Urothelium cell line (cell line): ENCODE measurements at regions not wholly inside any gene's neighbourhood (a gene's known extent, or its start where the extent isn't known, plus 50 kb on each side); places are given as distances from the start of the nearest gene placed in this dataset.

Experiments used
- DNase-seq: peaks from one replicate; pipeline ENCODE4 v3.0.0; 2011; ENCODE audit warnings: low spot score, mixed read lengths
- FAIRE-seq: peaks from 2 replicates; lab custom pipeline; 2011; peaks lifted over from hg19 to GRCh38; lab: Jason Lieb, UNC

GRCh38 chr1:198472997-198473396 is 67.5 kb downstream of the ATP6V1G3 start:
- DNase-seq = no peak
- no peak for FAIRE-seq

GRCh38 chr1:198472119-198472518 is 68.4 kb downstream of the ATP6V1G3 start:
- no peak for FAIRE-seq
- no peak for DNase-seq

GRCh38 chr1:198467907-198468306 is 72.6 kb downstream of the ATP6V1G3 start:
- FAIRE-seq = no peak

GRCh38 chr1:198467342-198467741 is 73.1 kb downstream of the ATP6V1G3 start:
- DNase-seq (no peak), FAIRE-seq (no peak)

More at GRCh38 chr1:198467907-198468306, 72.6 kb downstream of the ATP6V1G3 start:
- no peak for DNase-seq

GRCh38 chr1:198465201-198466144 is 75.0 kb downstream of the ATP6V1G3 start:
- DNase-seq (peak; percentile 23), FAIRE-seq (no peak)

GRCh38 chr1:198463709-198464108 is 76.8 kb downstream of the ATP6V1G3 start:
- no peak for FAIRE-seq
- DNase-seq = no peak

GRCh38 chr1:198462365-198463019 is 78.0 kb downstream of the ATP6V1G3 start:
- DNase-seq (no peak), FAIRE-seq (no peak)

GRCh38 chr1:198455966-198456365 is 84.5 kb downstream of the ATP6V1G3 start:
- DNase-seq = no peak
- no peak for FAIRE-seq

GRCh38 chr1:198449727-198450433 is 90.6 kb downstream of the ATP6V1G3 start:
- no peak for DNase-seq
- FAIRE-seq = no peak

- peak; percentile 28 for DNase-seq
Observed at GRCh38 chr1:198449261-198449660, 91.2 kb downstream of the ATP6V1G3 start.

GRCh38 chr1:198447468-198447867 is 93.0 kb downstream of the ATP6V1G3 start:
- DNase-seq (no peak), FAIRE-seq (no peak)

More at GRCh38 chr1:198449261-198449660, 91.2 kb downstream of the ATP6V1G3 start:
- FAIRE-seq = no peak

- FAIRE-seq (no peak), DNase-seq (no peak)
Observed at GRCh38 chr1:198445872-198446271, 94.6 kb downstream of the ATP6V1G3 start.

GRCh38 chr1:198444792-198445191 is 95.7 kb downstream of the ATP6V1G3 start:
- DNase-seq (no peak), FAIRE-seq (no peak)

- no peak for FAIRE-seq
Observed at GRCh38 chr1:198443365-198444233, 96.9 kb downstream of the ATP6V1G3 start.

GRCh38 chr1:198440842-198441241 is 99.6 kb downstream of the ATP6V1G3 start:
- DNase-seq = no peak
- no peak for FAIRE-seq

More at GRCh38 chr1:198443365-198444233, 96.9 kb downstream of the ATP6V1G3 start:
- DNase-seq = peak; percentile 66

- no peak for DNase-seq
- no peak for FAIRE-seq
Observed at GRCh38 chr1:198437332-198437731, 103.1 kb downstream of the ATP6V1G3 start.

- FAIRE-seq (no peak), DNase-seq (no peak)
Observed at GRCh38 chr1:198436276-198436675, 104.2 kb downstream of the ATP6V1G3 start.

- no peak for FAIRE-seq
- no peak for DNase-seq
Observed at GRCh38 chr1:198435056-198435455, 105.4 kb downstream of the ATP6V1G3 start.

GRCh38 chr1:198424441-198424840 is 116.0 kb downstream of the ATP6V1G3 start:
- DNase-seq = no peak
- no peak for FAIRE-seq

- no peak for DNase-seq
- no peak for FAIRE-seq
Observed at GRCh38 chr1:198423673-198424072, 116.8 kb downstream of the ATP6V1G3 start.
